Mononuclear cell (primary cell): ENCODE measurements at regions not wholly inside any gene's neighbourhood (a gene's known extent, or its start where the extent isn't known, plus 50 kb on each side); places are given as distances from the start of the nearest gene placed in this dataset.

Experiments
- H3K27me3 ChIP-seq: 2 replicates; pipeline ENCODE4 v1.6.0; 2011; ENCODE audit warnings: low read length, control low read depth; ENCODE audit not compliant: insufficient read depth
- H3K4me1 ChIP-seq: 2 replicates; pipeline ENCODE4 v1.5.1; 2011; ENCODE audit warnings: mild to moderate bottlenecking, low read length, control low read depth; ENCODE audit not compliant: insufficient read depth
- H3K4me3 ChIP-seq: 2 replicates; pipeline ENCODE4 v1.5.1; 2011; ENCODE audit warnings: mild to moderate bottlenecking, low read length, moderate library complexity
- H3K9me3 ChIP-seq: 2 replicates; pipeline ENCODE4 v1.5.1; 2011; ENCODE audit warnings: low read depth, mild to moderate bottlenecking, control low read depth, low read length

DNA sequence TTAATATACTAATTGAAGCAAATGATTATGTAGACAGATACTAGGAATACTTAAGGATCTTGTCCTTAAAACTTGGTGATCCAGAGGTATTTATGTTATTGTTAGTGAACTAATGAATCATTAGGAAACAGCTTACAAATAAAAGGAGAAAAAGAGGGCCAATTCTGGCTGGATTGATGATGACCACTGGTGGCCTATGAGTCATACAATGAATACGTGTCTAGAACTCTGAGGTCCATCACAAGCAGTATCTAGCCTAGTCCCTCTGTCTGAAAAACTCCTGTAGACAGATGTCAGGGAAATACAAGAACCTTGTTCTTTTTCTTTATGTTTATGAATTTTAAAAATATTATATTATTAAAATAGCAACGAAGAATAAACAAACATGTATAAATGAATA lies 51.7 kb upstream of the RTL1 start:
- H3K4me3 ChIP-seq, result no peak overlapping the region
- no peaks in the 10 kb centered on the region for H3K4me1 ChIP-seq

DNA sequence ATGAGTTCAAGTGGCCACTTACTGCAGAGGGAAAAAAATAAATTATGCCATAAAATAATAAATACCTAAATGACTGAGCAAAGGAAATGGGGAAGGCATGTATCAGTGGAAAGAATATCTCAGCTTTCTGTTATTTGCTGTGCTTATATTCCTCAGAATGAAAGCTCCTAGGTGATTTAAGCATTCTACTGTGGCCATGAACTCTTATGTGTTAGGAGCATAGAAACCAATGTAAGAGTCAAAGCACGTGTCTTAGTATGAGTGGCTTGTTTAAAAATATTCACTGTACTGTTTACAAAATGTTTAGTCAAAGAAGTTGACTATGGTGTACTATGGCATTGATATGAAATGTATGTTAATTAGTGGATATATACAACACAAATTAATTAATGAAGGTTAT lies 59.0 kb upstream of the RTL1 start:
- H3K4me1 ChIP-seq, result no peaks in the 10 kb centered on the region
- no peaks in the 10 kb centered on the region for H3K9me3 ChIP-seq
- H3K4me3 ChIP-seq, result no peak overlapping the region
- no peaks in the 10 kb centered on the region for H3K27me3 ChIP-seq

More for the DNA sequence above, 51.7 kb upstream of the RTL1 start:
- no peaks in the 10 kb centered on the region for H3K27me3 ChIP-seq
- no peaks in the 10 kb centered on the region for H3K9me3 ChIP-seq

DNA sequence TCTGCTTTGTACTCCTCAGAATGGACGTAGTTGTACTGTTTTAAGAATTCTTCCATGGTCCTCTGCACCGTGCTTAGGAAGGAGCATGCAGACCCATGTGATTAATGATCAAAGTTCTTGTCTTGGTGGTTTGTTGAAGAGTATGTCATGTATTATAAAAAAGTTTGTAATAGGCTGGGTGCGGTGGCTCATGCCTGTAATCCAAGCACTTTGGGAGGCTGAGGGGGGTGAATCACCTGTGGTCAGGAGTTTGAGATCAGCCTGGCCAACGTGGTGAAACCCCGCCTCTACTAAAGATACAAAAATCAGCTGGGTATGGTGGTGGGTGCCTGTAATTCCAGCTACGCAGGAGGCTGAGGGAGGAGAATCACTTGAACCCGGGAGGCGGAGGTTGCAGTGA lies 61.8 kb upstream of the RTL1 start:
- Histone ChIP-seq H3K4me1 (no peaks in the 10 kb centered on the region), H3K27me3 (no peaks in the 10 kb centered on the region), H3K9me3 (no peaks in the 10 kb centered on the region), H3K4me3 (no peak overlapping the region)

GRCh38 chr14:100967178-100967577 lies 63.7 kb upstream of the RTL1 start:
- Histone ChIP-seq H3K4me1 (no peaks in the 10 kb centered on the region), H3K4me3 (no peak overlapping the region), H3K9me3 (no peaks in the 10 kb centered on the region), H3K27me3 (no peaks in the 10 kb centered on the region)

- no peak overlapping the region for H3K4me3 ChIP-seq
- H3K9me3 ChIP-seq, result no peaks in the 10 kb centered on the region
- no peaks in the 10 kb centered on the region for H3K4me1 ChIP-seq
- no peaks in the 10 kb centered on the region for H3K27me3 ChIP-seq
Observed at GRCh38 chr14:100967930-100968329, 64.4 kb upstream of the RTL1 start.

GRCh38 chr14:100972118-100972897 lies 68.8 kb upstream of the RTL1 start:
- Histone ChIP-seq H3K4me1 (no peaks in the 10 kb centered on the region), H3K4me3 (no peak overlapping the region), H3K9me3 (no peaks in the 10 kb centered on the region), H3K27me3 (no peaks in the 10 kb centered on the region)

DNA sequence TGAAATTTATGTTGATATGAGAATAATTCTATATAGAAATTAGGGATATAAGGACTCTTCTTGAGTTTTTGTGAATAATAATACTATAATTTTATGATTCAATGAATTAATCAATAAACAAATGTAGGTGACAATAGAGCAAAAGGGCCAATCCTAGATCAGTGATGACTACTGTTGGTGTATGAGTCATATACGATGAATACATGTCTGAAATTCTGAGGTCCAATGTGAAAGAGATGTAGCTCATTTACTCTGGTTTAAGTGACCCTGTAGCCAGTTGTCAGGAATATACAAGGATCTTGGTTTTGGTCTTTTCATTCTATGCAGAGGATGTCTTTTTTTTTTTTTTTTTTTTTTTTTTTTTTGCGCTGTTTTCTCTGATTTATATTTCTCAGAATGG lies 72.1 kb upstream of the RTL1 start:
- no peaks in the 10 kb centered on the region for H3K4me1 ChIP-seq
- H3K4me3 ChIP-seq, result no peak overlapping the region
- H3K27me3 ChIP-seq, result no peaks in the 10 kb centered on the region
- no peaks in the 10 kb centered on the region for H3K9me3 ChIP-seq

- H3K27me3 ChIP-seq, result no peaks in the 10 kb centered on the region
- H3K4me3 ChIP-seq, result no peak overlapping the region
- no peaks in the 10 kb centered on the region for H3K4me1 ChIP-seq
- no peaks in the 10 kb centered on the region for H3K9me3 ChIP-seq
Observed at GRCh38 chr14:100979079-100979478, 75.6 kb upstream of the RTL1 start.

- H3K4me1 ChIP-seq, result no peaks in the 10 kb centered on the region
- H3K9me3 ChIP-seq, result no peaks in the 10 kb centered on the region
- no peak overlapping the region for H3K4me3 ChIP-seq
- no peaks in the 10 kb centered on the region for H3K27me3 ChIP-seq
Observed at GRCh38 chr14:100979780-100980179, 76.3 kb upstream of the RTL1 start.

GRCh38 chr14:100980823-100981222 lies 77.3 kb upstream of the RTL1 start:
- Histone ChIP-seq H3K9me3 (no peaks in the 10 kb centered on the region), H3K27me3 (no peaks in the 10 kb centered on the region), H3K4me1 (no peaks in the 10 kb centered on the region), H3K4me3 (no peak overlapping the region)

DNA sequence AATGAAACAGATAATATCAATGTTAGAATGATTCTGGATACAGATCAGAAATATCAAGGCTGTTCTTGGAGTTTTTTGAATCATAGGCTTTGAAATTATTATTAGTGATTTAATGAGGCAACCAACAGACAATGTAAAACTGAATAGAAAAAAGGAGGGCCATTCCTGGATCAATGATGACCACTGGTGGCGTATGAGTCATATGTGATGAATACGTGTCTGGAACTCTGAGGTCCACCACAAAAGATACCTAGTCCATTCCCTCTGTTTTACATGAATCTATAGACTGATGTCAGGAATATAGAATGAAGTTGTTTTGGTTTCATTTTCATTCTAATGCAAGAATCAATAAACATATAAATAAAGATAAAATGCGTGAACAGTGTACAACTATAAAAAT lies 78.3 kb upstream of the RTL1 start:
- Histone ChIP-seq H3K4me3 (no peak overlapping the region), H3K4me1 (no peaks in the 10 kb centered on the region), H3K27me3 (no peaks in the 10 kb centered on the region), H3K9me3 (no peaks in the 10 kb centered on the region)

- Histone ChIP-seq H3K4me3 (no peak overlapping the region), H3K9me3 (no peaks in the 10 kb centered on the region), H3K27me3 (no peaks in the 10 kb centered on the region), H3K4me1 (no peaks in the 10 kb centered on the region)
Observed at GRCh38 chr14:100982353-100982752, 78.8 kb upstream of the RTL1 start.

- Histone ChIP-seq H3K9me3 (no peaks in the 10 kb centered on the region), H3K4me1 (no peaks in the 10 kb centered on the region), H3K4me3 (no peak overlapping the region), H3K27me3 (no peaks in the 10 kb centered on the region)
Observed at GRCh38 chr14:100982762-100983161, 79.2 kb upstream of the RTL1 start.

DNA sequence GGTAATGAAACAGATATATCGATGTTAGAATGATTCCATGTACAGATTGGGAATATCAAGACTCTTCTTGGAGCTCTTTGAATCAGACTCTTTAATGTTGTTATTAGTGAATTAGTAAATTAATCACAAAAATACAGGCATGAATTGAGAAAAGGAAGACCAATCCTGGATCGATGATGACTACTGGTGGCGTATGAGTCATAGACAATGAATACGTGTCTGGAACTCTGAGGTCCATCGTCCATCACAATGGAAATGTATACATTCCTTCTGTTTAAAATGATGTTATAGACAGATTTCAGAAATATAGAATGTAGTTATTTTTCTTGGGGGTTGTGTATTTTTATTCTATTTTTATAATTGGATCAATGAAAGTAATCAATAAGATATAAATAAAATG lies 80.2 kb upstream of the RTL1 start:
- Histone ChIP-seq H3K4me1 (no peaks in the 10 kb centered on the region), H3K4me3 (no peak overlapping the region), H3K27me3 (no peaks in the 10 kb centered on the region), H3K9me3 (no peaks in the 10 kb centered on the region)

DNA sequence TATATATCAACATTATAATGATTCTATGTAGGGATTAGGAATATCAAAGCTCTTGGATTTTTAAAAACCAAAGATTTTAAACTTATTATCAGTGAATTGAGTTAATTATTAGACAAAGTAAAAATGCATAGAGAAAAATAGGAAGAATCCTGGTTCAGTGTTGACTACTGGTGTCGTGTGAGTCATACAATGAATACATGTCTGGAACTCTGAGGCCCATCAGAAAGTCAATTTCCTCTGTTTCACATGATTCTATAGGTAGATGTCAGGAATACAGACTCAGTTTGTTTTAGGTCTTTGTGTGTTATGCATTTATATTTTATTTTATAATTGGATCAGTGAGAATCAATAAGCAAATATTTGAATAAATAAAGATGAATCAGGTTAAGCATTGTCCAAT lies 84.5 kb upstream of the RTL1 start:
- H3K27me3 ChIP-seq, result no peaks in the 10 kb centered on the region
- no peaks in the 10 kb centered on the region for H3K4me1 ChIP-seq
- no peaks in the 10 kb centered on the region for H3K9me3 ChIP-seq
- no peak overlapping the region for H3K4me3 ChIP-seq

DNA sequence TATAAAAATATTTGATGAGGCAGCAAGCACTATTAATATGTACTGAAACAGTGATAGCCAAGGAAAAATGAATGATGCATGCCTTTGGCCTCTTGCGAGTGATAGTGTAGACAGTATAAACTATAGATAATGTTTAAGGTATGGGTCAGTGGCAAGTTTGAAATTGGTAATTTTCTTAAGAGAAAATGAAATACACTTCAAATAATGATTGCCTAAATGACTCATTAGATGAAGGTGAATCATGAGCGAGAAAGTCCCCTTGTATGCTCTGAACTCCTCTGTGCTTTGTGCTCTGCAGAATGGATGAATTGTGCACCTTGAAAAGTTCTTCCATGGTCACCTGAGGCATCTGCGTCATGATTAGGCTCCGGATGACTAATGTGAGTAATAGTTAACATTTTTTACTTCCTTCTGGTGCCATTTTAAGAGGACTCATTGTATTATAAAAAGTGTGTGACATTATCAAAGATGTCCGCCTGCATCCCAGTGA lies 84.9 kb upstream of the RTL1 start:
- Histone ChIP-seq H3K4me3 (no peak overlapping the region), H3K9me3 (no peaks in the 10 kb centered on the region), H3K4me1 (no peaks in the 10 kb centered on the region), H3K27me3 (no peaks in the 10 kb centered on the region)
